Fibroblast of lung (primary cell): ENCODE measurements at regions not wholly inside any gene's neighbourhood (a gene's known extent, or its start where the extent isn't known, plus 50 kb on each side); places are given as distances from the start of the nearest gene placed in this dataset.

Experiments
- DNase-seq, 2 donors: peaks; one replicate each; pipeline versions ENCODE4 v3.0.0 to v3.0.0-alpha.2; 2010; ENCODE audit warnings: low read depth in 2 of 2
- H2AFZ ChIP-seq: 2 replicates; pipeline ENCODE4 v1.5.1; 2012; ENCODE audit warnings: low read length, control low read depth, inconsistent platforms
- H3K27ac ChIP-seq: 2 replicates; pipeline ENCODE4 v1.5.1; 2011; ENCODE audit warnings: low read length, control low read depth; ENCODE audit not compliant: insufficient read depth
- H3K27me3 ChIP-seq: 2 replicates; pipeline ENCODE4 v1.5.1; 2011; ENCODE audit warnings: mild to moderate bottlenecking, low read length; ENCODE audit not compliant: control insufficient read depth, insufficient read depth
- H3K36me3 ChIP-seq: 2 replicates; pipeline ENCODE4 v1.5.1; 2011; ENCODE audit warnings: low read length; ENCODE audit not compliant: control insufficient read depth, insufficient read depth
- H3K4me1 ChIP-seq: 2 replicates; pipeline ENCODE4 v1.5.1; 2011; ENCODE audit warnings: low read length; ENCODE audit not compliant: control insufficient read depth, insufficient read depth; ENCODE audit errors: extremely low read depth
- H3K4me2 ChIP-seq: 2 replicates; pipeline ENCODE4 v1.5.1; 2011; ENCODE audit warnings: low read length, control low read depth; ENCODE audit not compliant: insufficient read depth; ENCODE audit errors: extremely low read depth
- H3K4me3 ChIP-seq, 4 experiments: fragments of 200-600 bp in 1 of 4; sonication (generic) in 1 of 4; replicated peaks in 1 of 4; 2 replicates each; pipeline ENCODE4 v1.5.1; 2011 to 2016; ENCODE audit warnings: low read length in 4 of 4, low read depth in 3 of 4, mild to moderate bottlenecking in 3 of 4, control low read depth in 2 of 4, inconsistent platforms in 1 of 4, mixed read lengths in 1 of 4; ENCODE audit not compliant: insufficient read depth in 1 of 4; ENCODE audit errors: control extremely low read depth in 1 of 4
- H3K79me2 ChIP-seq: 2 replicates; pipeline ENCODE4 v1.5.1; 2012; ENCODE audit warnings: mild to moderate bottlenecking, low read length, inconsistent platforms; ENCODE audit not compliant: control insufficient read depth, insufficient read depth
- H3K9ac ChIP-seq: 2 replicates; pipeline ENCODE4 v1.5.1; 2011; ENCODE audit warnings: mild to moderate bottlenecking, low read length, control low read depth; ENCODE audit not compliant: insufficient read depth
- H3K9me3 ChIP-seq: 2 replicates; pipeline ENCODE4 v1.5.1; 2012; ENCODE audit warnings: low read depth, low read length; ENCODE audit not compliant: control insufficient read depth, insufficient read depth
- H4K20me1 ChIP-seq: 2 replicates; pipeline ENCODE4 v1.5.1; 2011; ENCODE audit warnings: low read length; ENCODE audit not compliant: control insufficient read depth, insufficient read depth; ENCODE audit errors: extremely low read depth
- EZH2 ChIP-seq: IDR thresholded peaks from 2 replicates; pipeline ENCODE4 v1.5.1; 2012; ENCODE audit warnings: low read length, control low read depth, mild to moderate bottlenecking; ENCODE audit errors: missing control alignments
- TF ChIP-seq, protein P1 (sequence below), 2 donors: IDR thresholded peaks in 1 of 2; conservative IDR thresholded peaks in 1 of 2; 1 replicate in 1 of 2; 2 replicates in 1 of 2; pipeline ENCODE4 v1.5.1; 2011 to 2012; ENCODE audit warnings: low read length in 2 of 2, control low read depth in 1 of 2, inconsistent platforms in 1 of 2, low read depth in 1 of 2, mild to moderate bottlenecking in 1 of 2

DNA sequence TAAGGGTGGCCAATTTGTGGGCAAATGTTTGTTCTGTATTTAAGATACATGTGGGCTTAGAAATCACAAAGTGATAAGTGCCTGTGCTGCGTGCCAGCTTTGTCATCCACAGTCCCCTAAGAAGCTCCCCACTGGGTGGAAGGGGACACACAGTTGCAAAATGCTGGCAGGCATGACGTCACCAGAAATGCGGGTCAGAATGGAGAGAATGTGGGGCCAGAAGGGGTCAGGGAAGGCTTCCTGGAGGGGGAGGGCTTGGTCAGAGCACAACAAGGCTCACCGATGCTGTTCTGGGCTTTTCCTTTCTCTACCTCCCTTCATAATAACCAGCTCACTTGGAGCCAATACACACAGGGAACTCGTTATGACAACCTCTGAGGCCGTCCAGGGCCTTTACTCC lies 207.3 kb downstream of the URI1 start:
- Histone ChIP-seq H4K20me1 (no peaks in the 10 kb centered on the region), H3K27ac (no peak overlapping the region), H2AFZ (no peak overlapping the region), H3K79me2 (no peaks in the 10 kb centered on the region), H3K36me3 (no peaks in the 10 kb centered on the region), H3K4me2 (no peak overlapping the region), H3K9me3 (no peaks in the 10 kb centered on the region), H3K27me3 (no peaks in the 10 kb centered on the region), H3K4me1 (no peaks in the 10 kb centered on the region), H3K4me3 (no peak overlapping the region), H3K9ac (no peak overlapping the region)
- no peak for DNase-seq
- no peak for TF ChIP-seq EZH2
- TF ChIP-seq, protein P1, sequence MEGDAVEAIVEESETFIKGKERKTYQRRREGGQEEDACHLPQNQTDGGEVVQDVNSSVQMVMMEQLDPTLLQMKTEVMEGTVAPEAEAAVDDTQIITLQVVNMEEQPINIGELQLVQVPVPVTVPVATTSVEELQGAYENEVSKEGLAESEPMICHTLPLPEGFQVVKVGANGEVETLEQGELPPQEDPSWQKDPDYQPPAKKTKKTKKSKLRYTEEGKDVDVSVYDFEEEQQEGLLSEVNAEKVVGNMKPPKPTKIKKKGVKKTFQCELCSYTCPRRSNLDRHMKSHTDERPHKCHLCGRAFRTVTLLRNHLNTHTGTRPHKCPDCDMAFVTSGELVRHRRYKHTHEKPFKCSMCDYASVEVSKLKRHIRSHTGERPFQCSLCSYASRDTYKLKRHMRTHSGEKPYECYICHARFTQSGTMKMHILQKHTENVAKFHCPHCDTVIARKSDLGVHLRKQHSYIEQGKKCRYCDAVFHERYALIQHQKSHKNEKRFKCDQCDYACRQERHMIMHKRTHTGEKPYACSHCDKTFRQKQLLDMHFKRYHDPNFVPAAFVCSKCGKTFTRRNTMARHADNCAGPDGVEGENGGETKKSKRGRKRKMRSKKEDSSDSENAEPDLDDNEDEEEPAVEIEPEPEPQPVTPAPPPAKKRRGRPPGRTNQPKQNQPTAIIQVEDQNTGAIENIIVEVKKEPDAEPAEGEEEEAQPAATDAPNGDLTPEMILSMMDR (conservative IDR thresholded peaks at IDR 0.05 in 1 of 2, IDR thresholded peaks at IDR 0.05 in 1 of 2; ENCODE audit: low read depth in 1 of 2, low read length in 2 of 2): no peak

DNA sequence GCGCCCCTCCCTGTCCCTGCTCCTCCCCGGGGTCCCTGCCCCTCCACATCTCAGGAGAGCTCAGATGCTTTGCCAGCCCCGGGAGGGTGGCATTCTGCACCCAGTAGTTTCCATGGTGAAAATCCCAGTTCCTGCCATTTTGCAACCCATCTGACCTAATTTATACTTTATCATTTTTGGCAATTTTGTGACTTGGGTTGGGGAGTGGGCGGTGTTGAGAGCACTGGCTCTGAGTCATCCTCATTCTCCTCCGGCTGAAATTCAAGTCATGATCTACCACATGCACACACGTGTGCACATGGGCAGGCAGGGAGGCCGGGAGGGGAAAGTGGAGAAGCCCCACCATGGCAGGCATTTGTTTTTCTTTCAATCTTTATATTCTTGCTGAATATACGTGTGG lies 208.6 kb downstream of the URI1 start:
- TF ChIP-seq, protein P1 (conservative IDR thresholded peaks at IDR 0.05 in 1 of 2, IDR thresholded peaks at IDR 0.05 in 1 of 2; ENCODE audit: low read depth in 1 of 2, low read length in 2 of 2): no peak
- no peak for TF ChIP-seq EZH2
- Histone ChIP-seq H3K36me3 (no peaks in the 10 kb centered on the region), H3K4me3 (no peak overlapping the region), H3K27me3 (no peaks in the 10 kb centered on the region), H3K4me1 (no peaks in the 10 kb centered on the region), H3K9ac (no peak overlapping the region), H3K4me2 (no peak overlapping the region), H3K9me3 (no peaks in the 10 kb centered on the region), H4K20me1 (no peaks in the 10 kb centered on the region), H3K27ac (no peak overlapping the region), H2AFZ (no peak overlapping the region), H3K79me2 (no peaks in the 10 kb centered on the region)
- DNase-seq: no peak

DNA sequence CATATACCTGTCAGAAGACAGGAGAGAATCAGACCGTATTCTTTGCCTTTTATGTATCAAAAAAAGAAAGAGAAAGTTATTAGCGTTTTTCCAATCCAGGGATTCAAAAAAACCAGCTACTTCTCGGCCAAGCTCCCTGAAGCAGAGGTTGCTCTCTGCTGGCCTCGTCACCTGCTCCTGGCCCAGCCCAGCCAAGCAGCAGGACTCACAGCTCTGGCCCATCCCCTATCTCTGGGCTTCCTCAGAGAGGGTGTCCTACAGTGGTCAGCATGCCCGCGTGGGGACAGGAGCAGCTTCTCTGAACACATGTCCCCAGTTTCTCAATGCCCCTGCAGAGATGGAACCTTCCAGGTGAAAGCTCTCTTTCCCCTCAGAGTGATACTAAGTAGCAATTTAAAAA lies 209.0 kb downstream of the URI1 start:
- no peaks in the 10 kb centered on the region for H3K36me3 ChIP-seq
- no peaks in the 10 kb centered on the region for H3K79me2 ChIP-seq
- TF ChIP-seq, protein P1 (conservative IDR thresholded peaks at IDR 0.05 in 1 of 2, IDR thresholded peaks at IDR 0.05 in 1 of 2; ENCODE audit: low read depth in 1 of 2, low read length in 2 of 2): no peak
- TF ChIP-seq EZH2: no peak
- H4K20me1 ChIP-seq: no peaks in the 10 kb centered on the region
- no peak overlapping the region for H3K9ac ChIP-seq
- no peak for DNase-seq
- no peaks in the 10 kb centered on the region for H3K4me1 ChIP-seq
- H2AFZ ChIP-seq: no peak overlapping the region
- no peak overlapping the region for H3K4me2 ChIP-seq
- no peak overlapping the region for H3K27ac ChIP-seq
- no peaks in the 10 kb centered on the region for H3K27me3 ChIP-seq
- no peaks in the 10 kb centered on the region for H3K9me3 ChIP-seq
- no peak overlapping the region for H3K4me3 ChIP-seq
